ENCODE measurements at regions not wholly inside any gene's neighbourhood (a gene's known extent, or its start where the extent isn't known, plus 50 kb on each side); places are given as distances from the start of the nearest gene placed in this dataset.

DNA sequence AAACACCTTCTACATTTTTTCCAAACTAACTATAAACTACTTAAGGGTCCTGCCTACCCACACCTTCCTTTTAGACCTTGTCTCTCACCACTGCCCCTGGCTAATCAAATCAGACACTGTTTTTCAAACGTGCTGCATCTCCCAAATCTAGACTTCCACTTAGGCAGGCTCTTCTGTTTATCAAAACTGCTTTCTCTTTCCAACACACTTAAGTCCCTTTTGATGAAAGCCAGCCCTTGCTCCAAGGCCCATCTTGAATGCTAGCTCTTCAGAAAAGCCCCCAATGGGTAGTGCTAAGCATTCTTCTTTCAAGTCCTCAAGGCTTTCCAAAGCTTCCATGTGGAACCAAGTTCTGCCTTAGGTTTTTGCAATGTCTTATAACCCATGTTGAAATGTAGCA lies 888.3 kb downstream of the TUSC7 start:
- TF ChIP-seq, protein P1, sequence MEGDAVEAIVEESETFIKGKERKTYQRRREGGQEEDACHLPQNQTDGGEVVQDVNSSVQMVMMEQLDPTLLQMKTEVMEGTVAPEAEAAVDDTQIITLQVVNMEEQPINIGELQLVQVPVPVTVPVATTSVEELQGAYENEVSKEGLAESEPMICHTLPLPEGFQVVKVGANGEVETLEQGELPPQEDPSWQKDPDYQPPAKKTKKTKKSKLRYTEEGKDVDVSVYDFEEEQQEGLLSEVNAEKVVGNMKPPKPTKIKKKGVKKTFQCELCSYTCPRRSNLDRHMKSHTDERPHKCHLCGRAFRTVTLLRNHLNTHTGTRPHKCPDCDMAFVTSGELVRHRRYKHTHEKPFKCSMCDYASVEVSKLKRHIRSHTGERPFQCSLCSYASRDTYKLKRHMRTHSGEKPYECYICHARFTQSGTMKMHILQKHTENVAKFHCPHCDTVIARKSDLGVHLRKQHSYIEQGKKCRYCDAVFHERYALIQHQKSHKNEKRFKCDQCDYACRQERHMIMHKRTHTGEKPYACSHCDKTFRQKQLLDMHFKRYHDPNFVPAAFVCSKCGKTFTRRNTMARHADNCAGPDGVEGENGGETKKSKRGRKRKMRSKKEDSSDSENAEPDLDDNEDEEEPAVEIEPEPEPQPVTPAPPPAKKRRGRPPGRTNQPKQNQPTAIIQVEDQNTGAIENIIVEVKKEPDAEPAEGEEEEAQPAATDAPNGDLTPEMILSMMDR (conservative IDR thresholded peaks at IDR 0.05; ENCODE audit: low read depth, low read length): no peak
- Histone ChIP-seq H4K20me1 (ENCODE audit: insufficient read depth) (no peaks in the 10 kb centered on the region), H3K4me3 (IDR thresholded peaks at IDR 0.05; ENCODE audit: insufficient read depth, low read depth, low read length) (no peak overlapping the region), H3K27ac (no peak overlapping the region), H3K4me2 (no peak overlapping the region; the same call in 1 of the 2 replicates), H3K9ac (no peak overlapping the region), H3K4me1 (ENCODE audit: low read depth, poor library complexity, severe bottlenecking) (peaks cover 56% of the 10 kb centered on the region), H3K79me2 (ENCODE audit: insufficient read depth, low read depth) (no peaks in the 10 kb centered on the region), H2AFZ (ENCODE audit: low read depth) (no peak overlapping the region), H3K27me3 (ENCODE audit: insufficient read depth, low read depth) (no peaks in the 10 kb centered on the region), H3K36me3 (ENCODE audit: insufficient read depth) (no peaks in the 10 kb centered on the region)

DNA sequence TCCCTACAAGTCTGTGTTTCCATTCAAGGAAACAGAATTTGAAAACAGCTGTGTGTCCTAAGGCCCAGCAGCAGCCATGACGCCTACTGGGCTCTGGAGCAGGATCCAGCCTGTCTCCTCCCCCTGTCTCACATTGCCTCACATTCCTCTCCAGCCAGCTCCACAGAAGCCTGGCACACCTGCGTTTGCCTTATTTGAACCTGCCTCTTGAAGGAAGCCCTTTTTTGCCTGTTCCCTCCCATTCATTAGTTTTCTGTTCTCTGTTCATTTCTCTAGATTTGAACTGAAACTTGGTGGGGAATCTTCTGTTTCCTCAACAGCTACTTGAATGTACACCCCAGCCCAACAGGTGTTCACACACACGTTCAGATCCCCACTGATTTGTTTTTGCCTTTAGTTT lies 890.5 kb downstream of the TUSC7 start:
- Histone ChIP-seq H3K4me3 (IDR thresholded peaks at IDR 0.05; ENCODE audit: insufficient read depth, low read depth, low read length) (no peak overlapping the region), H3K9ac (peak overlapping the region; percentile 9; the same call in 1 of the 2 replicates), H3K79me2 (ENCODE audit: insufficient read depth, low read depth) (no peaks in the 10 kb centered on the region), H2AFZ (ENCODE audit: low read depth) (peak overlapping the region; percentile 25; the same call in 1 of the 2 replicates), H3K4me1 (ENCODE audit: low read depth, poor library complexity, severe bottlenecking) (peaks cover 79% of the 10 kb centered on the region), H3K36me3 (ENCODE audit: insufficient read depth) (no peaks in the 10 kb centered on the region), H3K27me3 (ENCODE audit: insufficient read depth, low read depth) (no peaks in the 10 kb centered on the region), H3K4me2 (peak overlapping the region; percentile 94), H3K27ac (peak overlapping the region; percentile 62), H4K20me1 (ENCODE audit: insufficient read depth) (no peaks in the 10 kb centered on the region)
- TF ChIP-seq, protein P1 (conservative IDR thresholded peaks at IDR 0.05; ENCODE audit: low read depth, low read length): no peak

DNA sequence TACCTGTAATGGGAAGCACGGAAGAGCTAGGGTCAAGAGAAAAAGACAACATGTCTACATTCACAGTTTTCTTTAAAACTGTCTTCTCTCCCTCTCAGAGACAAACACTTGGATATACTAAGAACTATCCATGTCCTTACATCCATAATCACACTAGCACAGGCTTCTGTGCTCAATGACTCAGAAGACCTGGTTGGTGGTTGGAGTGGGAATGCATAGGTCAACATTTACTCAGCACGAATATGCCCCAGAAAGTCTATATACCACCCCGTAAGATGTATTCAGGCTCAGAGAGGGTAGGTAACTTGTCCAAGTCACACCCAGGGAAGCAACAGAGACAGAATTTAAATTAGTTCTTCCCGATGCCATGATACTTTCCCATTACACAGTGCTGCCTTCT lies 891.1 kb downstream of the TUSC7 start:
- H3K4me3 ChIP-seq (IDR thresholded peaks at IDR 0.05; ENCODE audit: insufficient read depth, low read depth, low read length): no peak overlapping the region
- TF ChIP-seq, protein P1 (conservative IDR thresholded peaks at IDR 0.05; ENCODE audit: low read depth, low read length): no peak
- peak overlapping the region; percentile 94 for H3K4me2 ChIP-seq

DNA sequence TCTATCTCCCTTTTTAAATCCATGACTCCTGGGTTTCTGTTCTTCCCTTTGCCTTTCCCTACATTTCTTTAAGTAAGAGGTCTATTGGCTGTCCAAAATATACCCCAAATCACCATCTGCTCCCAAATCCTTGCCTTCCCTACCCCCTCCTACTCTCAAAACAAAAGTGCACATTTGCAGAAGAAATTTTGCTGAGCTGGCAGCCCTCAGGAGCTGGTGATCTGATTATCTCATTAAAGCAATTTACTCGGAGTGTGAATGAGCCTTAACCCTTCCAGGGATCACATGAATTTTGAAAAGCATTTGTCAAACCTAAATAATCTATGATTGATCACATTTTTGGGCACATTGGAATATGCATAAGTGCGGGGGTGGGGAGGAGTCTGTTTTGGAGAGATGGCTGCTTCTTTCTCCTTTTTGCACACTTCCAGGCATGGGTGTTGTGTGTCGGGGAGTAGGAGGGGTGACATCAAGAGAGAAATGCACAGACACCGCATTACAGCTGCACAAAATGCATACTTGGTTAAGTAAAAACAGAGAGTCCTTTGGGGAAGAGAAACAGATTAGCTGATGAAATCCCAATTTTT lies 892.6 kb downstream of the TUSC7 start:
- Histone ChIP-seq H2AFZ (ENCODE audit: low read depth) (no peak overlapping the region), H3K9ac (no peak overlapping the region), H3K4me1 (ENCODE audit: low read depth, poor library complexity, severe bottlenecking) (peaks cover 98% of the 10 kb centered on the region), H3K79me2 (ENCODE audit: insufficient read depth, low read depth) (no peaks in the 10 kb centered on the region), H4K20me1 (ENCODE audit: insufficient read depth) (no peaks in the 10 kb centered on the region), H3K4me2 (peak overlapping the region; percentile 94), H3K27me3 (ENCODE audit: insufficient read depth, low read depth) (no peaks in the 10 kb centered on the region), H3K27ac (peak overlapping the region; percentile 58; the same call in 1 of the 2 replicates), H3K4me3 (IDR thresholded peaks at IDR 0.05; ENCODE audit: insufficient read depth, low read depth, low read length) (no peak overlapping the region), H3K36me3 (ENCODE audit: insufficient read depth) (no peaks in the 10 kb centered on the region)
- TF ChIP-seq, protein P1 (conservative IDR thresholded peaks at IDR 0.05; ENCODE audit: low read depth, low read length): no peak

More for the DNA sequence above, 891.1 kb downstream of the TUSC7 start:
- Histone ChIP-seq H3K4me1 (ENCODE audit: low read depth, poor library complexity, severe bottlenecking) (peaks cover 84% of the 10 kb centered on the region), H3K79me2 (ENCODE audit: insufficient read depth, low read depth) (no peaks in the 10 kb centered on the region), H3K27me3 (ENCODE audit: insufficient read depth, low read depth) (no peaks in the 10 kb centered on the region), H3K36me3 (ENCODE audit: insufficient read depth) (no peaks in the 10 kb centered on the region), H2AFZ (ENCODE audit: low read depth) (peak overlapping the region; percentile 25; the same call in 1 of the 2 replicates), H4K20me1 (ENCODE audit: insufficient read depth) (no peaks in the 10 kb centered on the region), H3K9ac (peak overlapping the region; percentile 9; the same call in 1 of the 2 replicates), H3K27ac (peak overlapping the region; percentile 62)

Measured in KMS-11 (cell line).